IgD-negative memory B cell (primary cell): ENCODE measurements at regions not wholly inside any gene's neighbourhood (a gene's known extent, or its start where the extent isn't known, plus 50 kb on each side); places are given as distances from the start of the nearest gene placed in this dataset.
A peak's percentile ranks its signal among the peaks of the same experiment; 100 is the strongest.

Experiments
- H3K27ac Mint-ChIP-seq, 3 donors: one replicate each; pipeline ENCODE4 v1.8.0; 2020 to 2022; ENCODE audit warnings: mild to moderate bottlenecking in 3 of 3, mixed read lengths in 3 of 3, moderate library complexity in 1 of 3
- H3K27me3 Mint-ChIP-seq: one replicate; pipeline ENCODE4 v1.8.0; 2021; ENCODE audit warnings: mixed read lengths
- H3K36me3 Mint-ChIP-seq: one replicate; pipeline ENCODE4 v1.8.0; 2020; ENCODE audit warnings: mild to moderate bottlenecking, mixed read lengths
- H3K4me1 Mint-ChIP-seq, 3 donors: one replicate each; pipeline ENCODE4 v1.8.0; 2020 to 2022; ENCODE audit warnings: mixed read lengths in 3 of 3, mild to moderate bottlenecking in 1 of 3
- H3K4me3 Mint-ChIP-seq, 4 donors: one replicate each; pipeline ENCODE4 v1.8.0; 2020 to 2022; ENCODE audit warnings: mild to moderate bottlenecking in 4 of 4, mixed read lengths in 4 of 4, moderate library complexity in 3 of 4
- H3K9me3 Mint-ChIP-seq, 3 donors: one replicate each; pipeline ENCODE4 v1.8.0; 2020 to 2021; ENCODE audit warnings: mixed read lengths in 3 of 3, mild to moderate bottlenecking in 1 of 3

DNA sequence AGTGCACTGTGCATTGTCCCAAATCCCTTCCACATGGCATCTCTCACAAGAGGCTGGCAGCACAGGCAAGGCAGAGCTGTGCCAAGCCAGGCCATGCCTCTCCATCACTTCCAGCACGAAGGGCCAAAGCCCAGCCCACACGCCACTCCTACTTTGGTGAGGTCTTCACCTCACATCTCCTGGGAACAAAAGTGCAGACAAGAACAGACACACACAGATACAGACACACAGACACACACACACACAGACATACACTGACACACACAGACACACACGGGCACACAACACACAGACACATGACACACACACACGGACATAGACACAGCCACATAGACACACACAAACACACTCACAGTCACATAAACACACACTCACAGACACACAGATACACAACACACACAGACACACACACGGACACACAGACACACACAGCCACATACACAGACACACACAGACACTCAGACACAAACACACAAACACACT is 233.3 kb downstream of the UACA start:
- peaks cover 7% of the 10 kb centered on the region for H3K27me3 Mint-ChIP-seq
- H3K36me3 Mint-ChIP-seq: peaks cover 4% of the 10 kb centered on the region
- H3K4me3 Mint-ChIP-seq: no peak overlapping the region
- peak overlapping the region in 1 of 3 donors; percentile 20 for H3K27ac Mint-ChIP-seq
- peaks cover 0 to 4% (median 2%) of the 10 kb centered on the region in 3 donors for H3K9me3 Mint-ChIP-seq
- peaks cover 27 to 44% (median 36%) of the 10 kb centered on the region in 3 donors for H3K4me1 Mint-ChIP-seq

DNA sequence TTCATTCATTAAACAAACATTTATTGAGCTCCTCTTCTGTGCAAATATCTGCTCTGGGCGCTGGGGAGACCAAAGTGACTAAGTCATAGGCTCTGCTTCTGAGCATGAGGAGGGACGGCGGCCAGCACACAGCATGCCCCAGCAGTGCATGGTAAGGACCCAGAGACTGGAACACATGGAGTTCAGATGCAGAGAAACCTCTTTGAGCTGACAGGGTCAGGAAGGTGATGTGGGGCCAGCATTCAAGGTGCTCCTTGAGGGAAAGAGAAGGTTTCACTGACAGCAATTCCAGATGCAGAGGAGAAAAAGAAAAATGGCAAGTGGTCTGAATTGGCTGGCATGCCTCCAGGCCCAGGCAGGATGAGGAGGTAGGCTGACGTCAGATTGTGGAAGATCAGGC is 234.5 kb downstream of the UACA start:
- Mint-ChIP-seq H3K36me3 (peaks cover 4% of the 10 kb centered on the region), H3K4me3 (peak overlapping the region in 2 of 4 donors; percentile 69 to 72), H3K27ac (peak overlapping the region in 2 of 3 donors; percentile 31 to 55), H3K27me3 (peaks cover 7% of the 10 kb centered on the region), H3K9me3 (peaks cover 0 to 4% (median 2%) of the 10 kb centered on the region in 3 donors), H3K4me1 (peaks cover 23 to 37% (median 28%) of the 10 kb centered on the region in 3 donors)

DNA sequence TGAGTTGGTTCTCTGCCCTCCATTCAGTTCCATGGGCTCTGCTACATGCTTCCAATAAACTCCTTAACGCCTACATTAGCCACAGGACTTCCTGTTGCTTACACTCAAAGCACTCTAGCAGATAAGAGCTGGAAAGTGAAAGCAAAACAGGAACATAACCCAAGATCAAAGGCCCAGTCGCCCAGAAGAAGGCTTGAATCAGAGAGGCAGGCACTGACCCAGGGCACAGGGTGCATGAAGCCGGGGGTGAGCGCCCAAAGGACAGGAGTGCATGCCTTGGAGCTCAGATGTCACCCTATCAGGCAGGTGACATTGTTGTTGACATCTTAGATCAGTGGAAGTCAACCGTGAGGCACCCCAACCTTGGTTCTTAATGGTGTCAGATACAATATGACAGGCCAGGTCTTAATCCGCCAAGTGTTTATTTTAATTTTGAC is 235.1 kb downstream of the UACA start:
- Mint-ChIP-seq H3K9me3 (peaks cover 0 to 4% (median 2%) of the 10 kb centered on the region in 3 donors), H3K4me1 (peaks cover 23 to 35% (median 28%) of the 10 kb centered on the region in 3 donors), H3K27me3 (peaks cover 5% of the 10 kb centered on the region), H3K4me3 (peak overlapping the region; percentile 0 to 72 (median 48)), H3K36me3 (peaks cover 4% of the 10 kb centered on the region), H3K27ac (peak overlapping the region; percentile 18 to 91 (median 31))

DNA sequence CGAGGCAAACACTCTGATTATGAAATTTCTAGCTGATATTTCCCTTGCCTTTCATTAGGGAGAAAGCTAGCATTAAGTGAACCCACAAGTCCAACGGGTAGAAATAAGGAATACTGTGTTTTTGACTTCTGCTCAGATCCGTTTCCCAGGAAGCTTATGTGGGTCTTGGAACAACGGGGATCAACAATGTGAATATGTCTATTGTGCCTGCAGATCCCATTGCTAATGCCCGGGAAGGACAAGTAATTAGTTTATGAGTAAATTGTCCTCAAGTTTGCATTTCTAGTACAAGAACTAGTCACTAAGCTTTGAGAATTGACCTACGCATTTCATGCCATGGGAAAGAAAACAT is 236.4 kb downstream of the UACA start:
- Mint-ChIP-seq H3K9me3 (peaks cover 0 to 4% (median 2%) of the 10 kb centered on the region in 3 donors), H3K27ac (peak overlapping the region; percentile 16 to 83 (median 27)), H3K27me3 (peaks cover 3% of the 10 kb centered on the region), H3K4me3 (peak overlapping the region in 3 of 4 donors; percentile 20 to 84 (median 63)), H3K4me1 (peaks cover 23 to 35% (median 28%) of the 10 kb centered on the region in 3 donors), H3K36me3 (peaks cover 4% of the 10 kb centered on the region)

DNA sequence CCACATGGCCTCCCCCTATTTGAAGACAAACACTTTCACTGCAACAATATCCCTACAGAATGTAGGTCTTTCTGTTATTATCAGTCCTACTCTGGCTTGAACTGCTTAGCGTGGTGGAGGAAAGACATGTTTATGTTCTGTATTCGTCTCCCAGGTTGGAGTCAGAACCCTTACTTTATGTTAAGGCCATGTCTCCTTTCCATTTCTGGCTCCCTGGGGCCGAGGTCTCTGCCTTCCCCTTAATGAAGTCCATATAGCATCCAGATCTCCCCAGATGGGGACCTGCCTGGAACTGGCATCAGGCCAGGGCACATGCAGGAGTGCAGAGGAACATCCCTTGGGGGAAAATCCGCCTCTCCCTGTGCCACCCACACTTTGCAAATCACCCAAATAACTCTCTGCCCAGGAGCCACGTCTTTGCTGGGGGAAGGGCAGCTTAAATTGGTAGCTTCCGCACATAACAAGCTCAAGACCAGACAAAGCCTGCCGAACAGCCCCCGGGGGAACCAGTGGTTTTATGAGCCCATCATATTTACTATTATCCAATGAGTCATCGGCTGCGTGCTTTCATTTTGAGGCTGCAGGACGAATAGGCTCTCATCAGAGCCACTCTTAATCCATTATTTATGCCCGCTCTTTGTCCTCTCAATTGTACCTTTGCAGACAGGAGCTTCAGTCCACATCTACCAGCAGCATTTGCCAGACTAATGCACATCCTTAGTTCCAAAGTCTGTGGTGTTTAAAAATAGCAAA is 237.0 kb downstream of the UACA start:
- H3K27me3 Mint-ChIP-seq: peaks cover 3% of the 10 kb centered on the region
- peak overlapping the region; percentile 16 to 83 (median 27) for H3K27ac Mint-ChIP-seq
- peaks cover 4% of the 10 kb centered on the region for H3K36me3 Mint-ChIP-seq
- peaks cover 0 to 4% (median 2%) of the 10 kb centered on the region in 3 donors for H3K9me3 Mint-ChIP-seq
- peak overlapping the region in 3 of 4 donors; percentile 20 to 84 (median 63) for H3K4me3 Mint-ChIP-seq
- peaks cover 23 to 35% (median 28%) of the 10 kb centered on the region in 3 donors for H3K4me1 Mint-ChIP-seq

DNA sequence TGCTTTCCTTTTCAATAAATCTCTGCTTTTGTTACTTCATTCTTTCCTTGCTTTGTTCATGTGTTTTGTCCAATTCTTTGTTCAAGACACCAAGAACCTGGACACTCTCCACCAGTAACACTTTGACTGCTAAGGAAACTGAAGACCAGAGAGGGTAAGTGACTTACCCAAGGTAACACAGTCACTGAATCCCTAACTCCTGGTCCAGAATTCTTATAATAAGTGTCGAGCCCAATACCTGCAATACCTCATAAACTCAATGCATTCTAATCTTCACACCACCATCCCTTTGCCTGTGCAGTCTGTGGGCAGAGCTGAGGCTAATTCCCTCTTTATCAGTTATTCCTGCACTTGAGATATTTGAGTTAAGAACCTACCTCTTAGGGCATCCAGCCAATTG is 237.8 kb downstream of the UACA start:
- no peak overlapping the region for H3K27ac Mint-ChIP-seq
- H3K4me3 Mint-ChIP-seq: no peak overlapping the region

DNA sequence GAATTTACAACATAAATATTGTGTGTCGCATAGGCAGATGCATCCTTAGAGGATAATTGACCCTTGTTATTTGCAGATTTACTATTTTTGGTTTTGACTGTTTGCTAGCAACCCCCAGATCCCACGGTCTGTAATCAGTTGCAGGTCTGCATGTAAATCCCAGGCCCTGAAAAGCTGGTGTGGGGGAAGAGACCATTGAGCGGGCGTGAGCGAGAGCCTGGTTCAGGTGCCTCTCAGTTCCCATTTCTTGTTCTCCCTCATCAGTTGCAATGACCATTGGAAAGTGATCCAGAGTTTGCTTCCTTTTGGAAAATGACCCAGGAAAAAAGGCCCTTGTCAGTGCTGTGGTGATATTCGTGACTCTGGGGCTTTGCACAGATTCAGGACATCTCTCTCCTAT is 238.9 kb downstream of the UACA start:
- Mint-ChIP-seq H3K4me3 (no peak overlapping the region), H3K4me1 (peaks cover 19 to 32% (median 25%) of the 10 kb centered on the region in 3 donors), H3K27ac (no peak overlapping the region)

More for the DNA sequence above, 237.8 kb downstream of the UACA start:
- H3K36me3 Mint-ChIP-seq: peaks cover 4% of the 10 kb centered on the region
- peaks cover 23 to 35% (median 28%) of the 10 kb centered on the region in 3 donors for H3K4me1 Mint-ChIP-seq
- H3K27me3 Mint-ChIP-seq: peaks cover 4% of the 10 kb centered on the region
- peaks cover 0 to 4% (median 2%) of the 10 kb centered on the region in 3 donors for H3K9me3 Mint-ChIP-seq

DNA sequence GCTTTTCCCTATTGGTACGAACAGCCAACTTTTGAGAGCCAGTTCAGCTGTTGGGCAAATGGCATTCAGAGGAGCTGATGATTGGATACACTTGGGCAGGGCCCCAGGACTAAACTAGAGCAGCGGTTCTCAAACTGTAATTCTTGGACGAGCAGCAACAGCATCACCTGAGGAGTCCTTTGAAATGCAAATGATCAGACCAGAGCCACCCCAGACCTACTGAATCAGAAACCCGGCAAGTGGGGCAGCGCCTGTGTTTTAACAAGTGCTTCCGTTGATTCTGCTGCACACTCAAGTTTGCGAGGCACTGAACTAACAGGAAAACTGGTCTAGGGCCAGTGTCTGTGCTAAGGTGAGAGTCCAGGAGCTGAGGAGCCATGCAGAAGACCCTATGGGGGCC is 239.7 kb downstream of the UACA start:
- H3K27ac Mint-ChIP-seq: no peak overlapping the region
- H3K4me1 Mint-ChIP-seq: peaks cover 19 to 25% (median 22%) of the 10 kb centered on the region in 3 donors
- H3K36me3 Mint-ChIP-seq: no peaks in the 10 kb centered on the region
- no peak overlapping the region for H3K4me3 Mint-ChIP-seq
- H3K27me3 Mint-ChIP-seq: peaks cover 6% of the 10 kb centered on the region
- peaks cover 0 to 4% (median 2%) of the 10 kb centered on the region in 3 donors for H3K9me3 Mint-ChIP-seq

More for the DNA sequence above, 238.9 kb downstream of the UACA start:
- peaks cover 6% of the 10 kb centered on the region for H3K27me3 Mint-ChIP-seq
- no peaks in the 10 kb centered on the region for H3K36me3 Mint-ChIP-seq
- H3K9me3 Mint-ChIP-seq: peaks cover 0 to 4% (median 2%) of the 10 kb centered on the region in 3 donors

DNA sequence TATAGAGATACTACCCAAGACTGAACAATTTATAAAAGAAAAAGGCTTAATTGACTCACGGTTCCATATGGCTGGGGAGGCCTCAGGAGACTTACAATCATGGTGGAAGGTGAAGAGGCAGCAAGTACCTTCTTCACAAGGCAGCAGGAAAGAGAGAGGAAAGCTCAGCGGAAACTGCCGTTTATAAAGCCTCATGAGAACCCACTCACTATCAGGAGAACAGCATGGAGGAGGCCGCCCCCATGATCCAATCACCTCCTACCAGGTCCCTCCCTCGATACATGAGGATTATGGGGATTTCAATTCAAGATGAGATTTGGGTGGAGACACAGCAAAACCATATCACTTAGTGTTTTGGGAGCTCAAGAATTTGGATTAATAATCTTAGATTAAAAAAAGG is 240.2 kb downstream of the UACA start:
- H3K27ac Mint-ChIP-seq: no peak overlapping the region
- H3K4me3 Mint-ChIP-seq: no peak overlapping the region
- H3K9me3 Mint-ChIP-seq: peaks cover 0 to 3% (median 2%) of the 10 kb centered on the region in 3 donors
- H3K36me3 Mint-ChIP-seq: no peaks in the 10 kb centered on the region
- peaks cover 15 to 21% (median 17%) of the 10 kb centered on the region in 3 donors for H3K4me1 Mint-ChIP-seq
- H3K27me3 Mint-ChIP-seq: peaks cover 6% of the 10 kb centered on the region

DNA sequence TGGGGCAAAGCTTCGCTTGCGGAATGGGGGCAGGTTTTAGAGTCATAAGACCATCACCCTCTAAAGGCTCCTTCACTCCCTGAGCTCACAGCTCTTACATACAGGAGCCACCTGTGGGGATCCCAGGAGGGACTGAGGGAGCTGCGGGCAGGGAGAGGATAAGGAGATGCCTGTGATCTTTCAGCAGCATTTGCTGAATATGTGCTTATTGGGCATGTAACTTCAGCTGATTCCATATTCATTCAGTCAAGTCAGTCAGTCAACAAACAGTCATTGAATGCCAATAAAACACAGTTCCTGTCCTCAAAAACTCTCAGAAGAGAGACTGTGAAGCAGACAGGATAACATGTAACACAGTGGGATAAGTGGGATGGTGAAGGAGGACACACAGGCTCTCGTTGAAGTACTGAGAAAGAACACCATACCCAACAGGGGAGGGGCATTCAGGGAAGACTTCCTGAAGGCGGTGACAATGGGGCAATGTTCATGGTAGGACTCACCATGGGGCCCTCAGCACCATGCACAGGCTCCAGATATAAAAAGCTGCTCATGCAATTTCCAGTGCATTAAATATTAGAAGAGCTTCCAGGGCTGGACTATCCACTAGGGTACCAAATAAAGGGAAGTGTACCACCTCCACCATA is 240.9 kb downstream of the UACA start:
- Mint-ChIP-seq H3K4me3 (no peak overlapping the region), H3K27ac (no peak overlapping the region), H3K4me1 (peaks cover 12 to 17% (median 12%) of the 10 kb centered on the region in 3 donors), H3K36me3 (no peaks in the 10 kb centered on the region), H3K27me3 (peaks cover 6% of the 10 kb centered on the region), H3K9me3 (no peaks in the 10 kb centered on the region)

DNA sequence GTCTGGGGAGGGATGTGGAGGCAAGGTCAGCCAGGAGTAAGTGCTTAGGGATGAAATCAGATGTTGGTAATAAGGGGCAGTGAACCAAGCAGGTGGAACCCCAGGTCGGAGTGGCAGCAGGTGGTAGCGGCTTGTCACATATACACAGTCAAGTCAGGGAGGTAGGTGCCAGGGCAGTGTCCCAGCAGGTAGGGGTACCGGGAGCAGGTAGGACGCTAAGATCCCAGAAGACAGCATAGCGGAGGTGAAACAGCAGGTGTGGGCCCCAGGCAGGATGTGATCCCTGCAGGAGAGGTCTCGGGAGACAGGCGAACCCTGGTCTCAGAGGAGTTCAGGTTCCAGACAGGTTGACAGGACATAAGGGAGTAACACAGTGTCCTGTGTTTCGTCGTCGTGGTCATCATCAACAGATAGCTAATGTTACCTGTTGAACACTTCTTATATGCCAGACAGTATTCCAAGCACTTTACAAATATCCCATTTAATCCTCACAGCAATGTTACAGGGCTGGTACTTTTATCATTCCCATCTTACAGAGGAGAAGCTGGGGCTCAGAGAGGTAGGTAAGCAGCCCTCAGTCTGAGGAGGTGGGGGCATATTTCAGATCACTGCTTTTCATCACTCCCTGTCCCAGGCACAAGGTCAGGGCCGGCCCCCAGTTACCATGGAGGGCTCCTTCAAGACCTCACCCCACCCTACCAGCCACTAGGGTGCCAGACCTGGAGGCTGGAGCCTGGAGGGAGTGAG is 241.6 kb downstream of the UACA start:
- H3K27me3 Mint-ChIP-seq: peaks cover 6% of the 10 kb centered on the region

DNA sequence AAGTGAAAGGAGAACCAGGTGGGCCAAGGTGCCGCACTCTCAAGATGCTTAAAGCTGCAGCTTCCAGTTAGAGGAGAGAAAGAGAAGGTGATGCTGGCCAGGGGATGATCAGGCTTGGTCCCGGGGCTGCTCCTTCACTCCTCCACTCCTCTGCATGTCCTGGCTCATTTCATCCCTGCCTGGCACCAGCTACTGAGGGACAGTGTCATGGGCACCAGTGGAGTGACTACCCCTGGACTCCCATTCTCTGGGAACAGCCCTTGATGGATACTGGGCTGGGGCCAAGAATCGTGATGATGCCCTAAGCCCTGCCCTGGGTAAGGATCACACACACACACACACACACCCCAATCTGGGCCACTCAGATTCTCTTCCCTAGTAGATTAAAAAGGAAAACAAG is 243.7 kb downstream of the UACA start:
- Mint-ChIP-seq H3K4me3 (no peak overlapping the region), H3K4me1 (no peaks in the 10 kb centered on the region), H3K36me3 (no peaks in the 10 kb centered on the region), H3K27ac (no peak overlapping the region), H3K9me3 (no peaks in the 10 kb centered on the region), H3K27me3 (peaks cover 3% of the 10 kb centered on the region)

More for the DNA sequence above, 241.6 kb downstream of the UACA start:
- Mint-ChIP-seq H3K9me3 (no peaks in the 10 kb centered on the region), H3K4me3 (no peak overlapping the region), H3K36me3 (no peaks in the 10 kb centered on the region), H3K4me1 (peaks cover 6 to 11% (median 10%) of the 10 kb centered on the region in 3 donors), H3K27ac (no peak overlapping the region)

DNA sequence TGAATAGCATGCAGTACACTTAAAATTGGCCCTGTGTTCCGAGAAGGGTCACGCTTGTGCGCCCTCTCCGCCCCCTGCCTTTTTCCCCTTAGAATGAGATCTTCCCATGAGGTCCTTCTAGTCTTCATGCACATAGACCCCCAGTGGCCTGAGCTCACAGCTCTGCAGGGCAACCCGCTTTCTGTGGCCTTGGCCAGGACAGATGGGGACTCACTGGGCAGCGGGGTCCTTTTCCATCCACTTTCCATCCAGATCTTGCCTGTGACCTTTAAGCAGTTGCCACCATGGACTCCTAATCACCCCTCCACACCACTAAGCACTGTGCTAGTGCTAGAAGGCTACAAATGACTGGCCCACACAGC is 244.4 kb downstream of the UACA start:
- Mint-ChIP-seq H3K27me3 (peaks cover 3% of the 10 kb centered on the region), H3K36me3 (no peaks in the 10 kb centered on the region), H3K4me1 (no peaks in the 10 kb centered on the region), H3K4me3 (no peak overlapping the region), H3K9me3 (no peaks in the 10 kb centered on the region), H3K27ac (peak overlapping the region in 1 of 3 donors; percentile 27)

DNA sequence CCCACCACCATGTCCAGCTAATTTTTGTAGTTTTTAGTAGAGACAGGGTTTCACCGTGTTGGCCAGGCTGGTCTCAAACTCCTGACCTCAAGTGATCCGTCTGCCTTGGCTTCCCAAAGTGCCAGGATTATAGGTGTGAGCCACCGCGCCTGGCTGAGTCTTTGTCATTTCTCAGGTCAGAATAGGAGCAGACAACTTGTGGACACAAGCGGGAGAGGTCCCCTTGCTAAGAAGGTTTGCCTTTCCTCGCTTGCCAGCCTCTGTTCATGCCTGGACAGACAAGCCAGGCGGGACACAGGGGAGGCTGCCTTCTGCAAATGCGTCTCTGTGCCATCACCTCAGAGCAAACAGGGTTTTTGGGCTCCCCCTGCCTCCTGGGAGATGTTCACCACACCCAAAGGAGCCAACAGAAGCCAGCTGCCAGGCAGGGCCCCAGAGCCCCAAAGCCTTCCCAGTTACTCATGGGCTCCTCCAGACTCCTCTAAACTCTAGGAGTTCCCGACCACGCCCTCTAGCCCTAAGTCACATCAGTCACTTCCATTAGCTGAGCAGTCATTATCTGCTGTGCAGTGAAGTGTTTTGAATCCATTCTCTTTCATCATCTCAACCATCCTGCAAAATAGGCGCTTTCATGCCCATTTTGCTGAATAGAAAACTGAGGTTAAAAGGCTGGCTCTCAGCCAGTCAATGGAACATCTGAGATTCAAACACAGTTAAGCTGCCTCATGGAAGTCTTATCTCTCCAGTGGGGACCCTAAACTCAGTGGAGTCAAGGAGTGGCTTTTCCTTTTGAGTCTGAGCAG is 245.0 kb downstream of the UACA start:
- Mint-ChIP-seq H3K27ac (peak overlapping the region in 1 of 3 donors; percentile 27), H3K9me3 (no peaks in the 10 kb centered on the region), H3K4me1 (no peaks in the 10 kb centered on the region), H3K4me3 (no peak overlapping the region), H3K36me3 (no peaks in the 10 kb centered on the region), H3K27me3 (peaks cover 3% of the 10 kb centered on the region)
